Gastroesophageal sphincter (tissue), 3 donors: ENCODE measurements at regions not wholly inside any gene's neighbourhood (a gene's known extent, or its start where the extent isn't known, plus 50 kb on each side); places are given as distances from the start of the nearest gene placed in this dataset.

Experiments
- CTCF ChIP-seq, 4 experiments: fragments of 200-600 bp in 2 of 4; fragments of 450-650 bp in 2 of 4; sonication (generic) in 1 of 4; IDR thresholded peaks; one replicate each; pipeline ENCODE4 v1.5.1; 2017 to 2019; ENCODE audit warnings: antibody characterized with exemption in 4 of 4, mild to moderate bottlenecking in 2 of 4, moderate library complexity in 2 of 4
- EP300 ChIP-seq: sonication (generic); formaldehyde crosslinking; IDR thresholded peaks from one replicate; pipeline ENCODE4 v1.6.1; 2017; ENCODE audit warnings: antibody characterized with exemption, mild to moderate bottlenecking
- POLR2A ChIP-seq, 2 donors: fragments of 450-650 bp; IDR thresholded peaks; one replicate each; pipeline ENCODE4 v1.6.1; 2017; ENCODE audit warnings: antibody characterized with exemption in 2 of 2, mild to moderate bottlenecking in 2 of 2, moderate library complexity in 1 of 2
- POLR2AphosphoS5 ChIP-seq: sonication (generic); formaldehyde crosslinking; IDR thresholded peaks from one replicate; pipeline ENCODE4 v1.6.1; 2017; ENCODE audit warnings: antibody characterized with exemption

GRCh38 chr14:23896609-23897153 lies 56.9 kb upstream of the DHRS4 start:
- no peak for TF ChIP-seq CTCF (IDR thresholded peaks at IDR 0.05)
- TF ChIP-seq POLR2AphosphoS5 = no peak
- no peak for TF ChIP-seq POLR2A (IDR thresholded peaks at IDR 0.05)
- no peak for TF ChIP-seq EP300
